ENCODE measurements at regions not wholly inside any gene's neighbourhood (a gene's known extent, or its start where the extent isn't known, plus 50 kb on each side); places are given as distances from the start of the nearest gene placed in this dataset.

- TF ChIP-seq CTCF (IDR thresholded peaks at IDR 0.05; ENCODE audit: borderline replicate concordance, extremely low read depth, low read length, poor library complexity, severe bottlenecking) (no peak), EZH2 (IDR thresholded peaks at IDR 0.05; ENCODE audit: borderline replicate concordance, low read depth, low read length, severe bottlenecking) (no peak)
Measured at GRCh38 chr5:157959370-157959769, 100.4 kb upstream of the CLINT1 start.
